IPS-20b (cell line): ENCODE measurements at regions not wholly inside any gene's neighbourhood (a gene's known extent, or its start where the extent isn't known, plus 50 kb on each side); places are given as distances from the start of the nearest gene placed in this dataset.

Experiments
- H3K27ac ChIP-seq: one replicate; pipeline ENCODE4 v1.5.1; 2013; ENCODE audit warnings: low read length
- H3K27me3 ChIP-seq: 2 replicates; pipeline ENCODE4 v1.6.1; 2013; ENCODE audit warnings: mild to moderate bottlenecking, low read length, inconsistent platforms; ENCODE audit not compliant: insufficient read depth
- H3K36me3 ChIP-seq: 2 replicates; pipeline ENCODE4 v1.6.1; 2013; ENCODE audit warnings: low read depth, mild to moderate bottlenecking, inconsistent platforms, low read length, moderate library complexity; ENCODE audit not compliant: insufficient read depth
- H3K4me1 ChIP-seq: 2 replicates; pipeline ENCODE4 v1.6.1; 2013; ENCODE audit warnings: mild to moderate bottlenecking, control low read depth, inconsistent platforms, low read length, moderate library complexity; ENCODE audit not compliant: insufficient read depth
- H3K4me3 ChIP-seq: 2 replicates; pipeline ENCODE4 v1.5.1; 2013; ENCODE audit warnings: mild to moderate bottlenecking, low read length, inconsistent platforms
- H3K9ac ChIP-seq: 2 replicates; pipeline ENCODE4 v1.6.1; 2013; ENCODE audit warnings: low read depth, mild to moderate bottlenecking, inconsistent platforms, low read length, moderate library complexity
- H3K9me3 ChIP-seq: 2 replicates; pipeline ENCODE4 v1.6.1; 2013; ENCODE audit warnings: mild to moderate bottlenecking, low read depth, low read length, inconsistent platforms; ENCODE audit not compliant: insufficient read depth

DNA sequence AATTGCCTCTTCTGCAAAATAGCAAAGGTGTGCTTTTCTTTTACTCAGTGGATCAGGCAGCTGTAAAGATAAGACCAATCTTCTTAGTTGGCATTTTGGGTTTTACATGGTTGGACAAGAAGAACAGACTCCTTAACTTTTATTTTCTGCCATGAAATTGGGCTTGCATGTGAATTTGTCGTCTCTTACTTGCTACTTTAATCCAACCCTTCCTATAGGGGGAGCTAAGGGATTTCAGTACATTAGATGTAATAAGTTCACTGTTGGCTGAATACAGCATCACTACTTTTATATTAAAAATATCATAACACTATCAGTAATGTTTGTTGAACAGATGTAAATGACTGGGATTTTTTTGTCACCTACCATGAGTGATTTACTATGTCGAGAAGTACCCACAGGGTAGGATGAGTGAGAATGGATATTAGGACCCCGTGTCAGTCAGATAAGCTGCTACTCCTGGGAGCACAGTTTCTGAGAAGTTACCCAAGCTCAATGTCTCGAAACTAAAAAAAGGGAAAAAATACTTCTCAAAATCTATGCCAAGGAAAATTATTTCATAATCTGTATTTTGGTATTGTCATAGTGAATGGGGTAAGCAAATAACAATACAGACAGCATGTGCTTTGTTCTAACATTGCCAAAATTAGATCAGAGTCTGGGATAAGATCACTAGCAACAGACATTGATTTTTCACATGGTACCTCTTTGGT lies 127.4 kb upstream of the AGR3 start:
- Histone ChIP-seq H3K9ac (no peak overlapping the region), H3K36me3 (no peaks in the 10 kb centered on the region), H3K27ac (no peak overlapping the region), H3K4me1 (no peaks in the 10 kb centered on the region), H3K9me3 (no peaks in the 10 kb centered on the region), H3K27me3 (no peaks in the 10 kb centered on the region), H3K4me3 (no peak overlapping the region)

DNA sequence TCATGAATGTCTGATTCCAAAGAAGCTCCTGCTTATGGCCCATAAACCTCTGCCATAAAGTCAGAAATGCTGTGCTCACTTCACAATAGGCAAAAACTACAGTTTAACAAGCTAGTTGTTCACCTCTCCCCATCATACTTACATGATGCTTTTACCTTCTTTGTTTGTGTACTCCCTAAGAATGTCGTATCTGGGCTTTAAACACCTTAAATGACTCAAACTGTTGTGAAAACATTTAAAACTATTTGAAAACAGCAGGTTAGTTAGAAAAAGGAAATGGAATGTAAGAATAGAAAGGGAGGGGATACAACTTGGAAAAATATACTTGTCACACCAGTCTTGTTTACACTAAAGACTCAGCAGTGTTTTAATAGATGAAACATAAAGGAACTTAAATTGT lies 128.2 kb upstream of the AGR3 start:
- Histone ChIP-seq H3K27me3 (no peaks in the 10 kb centered on the region), H3K27ac (no peak overlapping the region), H3K9me3 (no peaks in the 10 kb centered on the region), H3K4me3 (no peak overlapping the region), H3K36me3 (no peaks in the 10 kb centered on the region), H3K9ac (no peak overlapping the region), H3K4me1 (no peaks in the 10 kb centered on the region)

DNA sequence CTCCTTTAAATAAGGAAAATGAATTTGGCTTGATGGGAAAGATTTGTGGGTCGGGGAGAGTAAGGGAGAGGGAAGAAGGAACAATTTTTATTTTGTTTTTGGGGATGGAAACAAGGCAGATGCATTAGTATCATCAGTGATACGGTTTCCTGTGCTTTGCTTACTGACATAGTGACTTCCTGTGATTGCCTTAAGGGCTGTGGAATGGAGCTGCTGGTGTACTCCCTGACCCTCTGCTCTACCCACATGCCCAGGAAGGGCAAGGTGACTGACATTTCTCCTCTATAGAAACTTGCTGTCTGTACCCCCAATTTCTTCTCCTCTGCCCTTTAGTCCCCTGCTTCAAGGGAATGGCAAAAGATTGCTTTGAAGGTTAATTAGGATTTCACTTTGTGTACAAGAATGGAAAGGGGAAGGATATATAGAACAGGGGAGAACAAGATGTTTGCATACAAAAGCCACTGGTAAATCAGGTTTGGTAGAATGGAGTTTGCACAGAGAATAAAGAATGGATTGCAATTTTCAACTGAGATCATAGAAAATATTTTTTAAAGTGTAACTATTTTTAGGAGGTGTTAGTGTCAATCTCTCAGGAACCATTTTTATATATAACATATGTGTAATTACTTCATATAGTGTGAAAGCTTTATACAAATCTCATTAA lies 129.0 kb upstream of the AGR3 start:
- Histone ChIP-seq H3K9ac (no peak overlapping the region), H3K4me1 (no peaks in the 10 kb centered on the region), H3K27me3 (no peaks in the 10 kb centered on the region), H3K27ac (no peak overlapping the region), H3K4me3 (no peak overlapping the region), H3K9me3 (no peaks in the 10 kb centered on the region), H3K36me3 (no peaks in the 10 kb centered on the region)

GRCh38 chr7:17013204-17013603 lies 131.4 kb upstream of the AGR3 start:
- Histone ChIP-seq H3K27me3 (no peaks in the 10 kb centered on the region), H3K4me1 (no peaks in the 10 kb centered on the region), H3K27ac (no peak overlapping the region), H3K9me3 (no peaks in the 10 kb centered on the region), H3K9ac (no peak overlapping the region), H3K36me3 (no peaks in the 10 kb centered on the region), H3K4me3 (no peak overlapping the region)

GRCh38 chr7:17014686-17015085 lies 132.9 kb upstream of the AGR3 start:
- Histone ChIP-seq H3K27me3 (no peaks in the 10 kb centered on the region), H3K36me3 (no peaks in the 10 kb centered on the region), H3K4me3 (no peak overlapping the region), H3K9me3 (no peaks in the 10 kb centered on the region), H3K9ac (no peak overlapping the region), H3K27ac (no peak overlapping the region), H3K4me1 (no peaks in the 10 kb centered on the region)

DNA sequence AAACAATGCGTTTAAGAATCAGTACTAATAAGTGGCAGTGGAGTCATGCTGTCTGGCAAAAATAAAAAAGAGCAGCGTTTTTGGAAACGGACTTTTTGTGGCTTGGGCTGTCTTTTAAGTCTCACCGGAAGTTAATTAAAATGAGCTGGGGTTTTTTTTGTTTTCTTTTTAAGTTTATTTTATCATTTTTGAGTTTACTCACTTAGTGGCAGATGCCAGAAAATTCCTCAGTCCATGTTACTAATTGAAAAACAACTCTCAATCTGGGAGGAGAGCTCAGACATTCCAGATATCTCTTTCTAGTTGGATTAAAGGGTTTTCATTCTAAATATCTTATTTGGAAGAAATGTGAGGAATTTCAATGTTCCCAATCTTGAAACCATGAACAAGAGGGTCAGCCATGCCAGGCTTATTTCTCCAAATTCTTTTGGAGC lies 133.8 kb upstream of the AGR3 start:
- Histone ChIP-seq H3K27me3 (no peaks in the 10 kb centered on the region), H3K27ac (no peak overlapping the region), H3K36me3 (no peaks in the 10 kb centered on the region), H3K9me3 (no peaks in the 10 kb centered on the region), H3K9ac (no peak overlapping the region), H3K4me3 (no peak overlapping the region), H3K4me1 (no peaks in the 10 kb centered on the region)

GRCh38 chr7:17016402-17017010 lies 134.7 kb upstream of the AGR3 start:
- Histone ChIP-seq H3K4me3 (no peak overlapping the region), H3K27me3 (no peaks in the 10 kb centered on the region), H3K4me1 (no peaks in the 10 kb centered on the region), H3K36me3 (no peaks in the 10 kb centered on the region), H3K9me3 (no peaks in the 10 kb centered on the region), H3K27ac (no peak overlapping the region), H3K9ac (no peak overlapping the region)

DNA sequence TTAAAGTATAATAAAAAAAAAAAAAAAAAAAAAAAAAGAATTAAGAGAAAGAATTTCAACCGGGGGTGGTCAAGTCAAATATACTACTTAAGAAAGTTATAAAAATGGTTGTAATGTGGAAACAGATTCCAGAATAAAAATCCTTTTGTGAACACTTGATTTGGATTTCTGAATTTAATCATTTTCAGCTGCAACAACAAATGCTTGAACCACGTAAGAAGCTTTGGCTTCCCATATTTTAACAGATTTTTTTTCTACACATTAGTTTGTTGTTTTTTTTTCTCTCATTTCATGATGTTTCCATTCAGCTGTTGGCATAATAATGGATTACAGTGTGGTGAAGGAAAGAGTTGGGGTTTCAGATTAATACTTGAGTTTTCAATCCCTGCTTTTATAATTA lies 137.3 kb upstream of the AGR3 start:
- no peak overlapping the region for H3K4me3 ChIP-seq
- no peaks in the 10 kb centered on the region for H3K9me3 ChIP-seq
- H3K27me3 ChIP-seq, result no peaks in the 10 kb centered on the region

GRCh38 chr7:17020250-17020649 lies 138.5 kb upstream of the AGR3 start:
- no peaks in the 10 kb centered on the region for H3K9me3 ChIP-seq
- H3K4me3 ChIP-seq, result no peak overlapping the region
- no peaks in the 10 kb centered on the region for H3K4me1 ChIP-seq
- H3K27me3 ChIP-seq, result no peaks in the 10 kb centered on the region
- no peak overlapping the region for H3K27ac ChIP-seq
- no peak overlapping the region for H3K9ac ChIP-seq
- no peaks in the 10 kb centered on the region for H3K36me3 ChIP-seq

More for the DNA sequence above, 137.3 kb upstream of the AGR3 start:
- Histone ChIP-seq H3K4me1 (no peaks in the 10 kb centered on the region), H3K27ac (no peak overlapping the region), H3K9ac (no peak overlapping the region), H3K36me3 (no peaks in the 10 kb centered on the region)

DNA sequence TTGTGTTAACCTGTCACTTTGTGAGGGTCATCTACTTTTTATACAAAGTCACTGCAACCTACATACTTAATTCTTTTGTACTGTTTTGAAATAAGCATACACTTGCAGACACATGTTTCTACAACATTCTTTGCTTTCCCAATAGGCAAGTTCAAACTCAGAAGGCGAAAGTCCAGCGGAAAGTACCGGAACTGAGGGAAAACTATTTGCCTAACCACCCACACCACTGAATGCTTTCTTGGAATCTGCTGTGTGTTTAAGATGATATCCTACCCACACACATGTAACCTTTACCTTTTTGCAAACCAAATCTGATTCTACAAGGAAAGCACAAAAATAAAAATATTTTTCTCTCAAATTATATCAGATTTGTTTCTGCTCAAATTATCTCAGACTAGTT lies 139.4 kb upstream of the AGR3 start:
- Histone ChIP-seq H3K27me3 (no peaks in the 10 kb centered on the region), H3K4me1 (no peaks in the 10 kb centered on the region), H3K36me3 (no peaks in the 10 kb centered on the region), H3K9me3 (no peaks in the 10 kb centered on the region), H3K27ac (no peak overlapping the region), H3K9ac (no peak overlapping the region), H3K4me3 (no peak overlapping the region)

- no peak overlapping the region for H3K9ac ChIP-seq
- no peaks in the 10 kb centered on the region for H3K4me1 ChIP-seq
- no peaks in the 10 kb centered on the region for H3K27me3 ChIP-seq
- H3K9me3 ChIP-seq, result no peaks in the 10 kb centered on the region
- H3K4me3 ChIP-seq, result no peak overlapping the region
- H3K27ac ChIP-seq, result no peak overlapping the region
- no peaks in the 10 kb centered on the region for H3K36me3 ChIP-seq
Observed at GRCh38 chr7:17022920-17023319, 141.1 kb upstream of the AGR3 start.

DNA sequence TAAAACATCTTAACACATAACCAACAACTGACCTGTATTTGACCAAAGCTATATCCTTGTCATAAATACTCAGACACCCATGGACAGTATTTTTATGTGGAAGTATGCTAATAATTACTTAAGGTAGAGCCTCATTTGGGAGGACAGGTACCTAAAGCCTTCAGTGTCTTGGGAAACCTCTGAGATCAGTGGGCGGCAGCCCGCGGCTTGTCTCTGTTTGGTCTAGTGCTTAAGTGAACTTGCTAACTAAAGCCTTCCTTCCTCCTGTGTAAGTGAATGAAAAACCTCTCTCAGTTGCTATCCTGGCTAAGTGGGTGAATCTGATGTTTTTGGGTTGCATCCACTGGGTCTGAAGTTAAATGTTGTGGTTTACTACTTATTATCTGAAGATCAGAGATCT lies 144.5 kb upstream of the AGR3 start:
- Histone ChIP-seq H3K4me1 (no peaks in the 10 kb centered on the region), H3K9me3 (no peaks in the 10 kb centered on the region), H3K9ac (no peak overlapping the region), H3K27me3 (no peaks in the 10 kb centered on the region), H3K36me3 (no peaks in the 10 kb centered on the region), H3K27ac (no peak overlapping the region), H3K4me3 (no peak overlapping the region)
